Kidney (tissue), 13 donors: ENCODE measurements at regions not wholly inside any gene's neighbourhood (a gene's known extent, or its start where the extent isn't known, plus 50 kb on each side); places are given as distances from the start of the nearest gene placed in this dataset.
"Not testable (repeated sequence)": the region's sequence is repeated elsewhere in the genome, so short reads cannot be mapped to it uniquely, and the experiment has no call there.

ENCODE experiments used
- DNase-seq, 5 donors: peaks; one replicate each; pipeline ENCODE4 v3.0.0-alpha.2; 2013 to 2020
- FAIRE-seq: peaks from 2 replicates; lab custom pipeline; 2012; peaks lifted over from hg19 to GRCh38; lab: Jason Lieb, UNC
- H3K27ac ChIP-seq, 2 donors: one replicate each; pipeline ENCODE4 v1.7.0; 2013; ENCODE audit warnings: low read depth in 2 of 2, low read length in 2 of 2, inconsistent platforms in 1 of 2
- H3K27me3 ChIP-seq: one replicate; pipeline ENCODE4 v1.7.1; 2013; ENCODE audit warnings: low read length, inconsistent platforms; ENCODE audit not compliant: control insufficient read depth, insufficient read depth
- H3K36me3 ChIP-seq, 3 donors: one replicate each; pipeline versions ENCODE4 v1.7.0 to v1.7.1; 2013; ENCODE audit warnings: low read length in 3 of 3, control low read depth in 1 of 3, inconsistent platforms in 1 of 3; ENCODE audit not compliant: insufficient read depth in 3 of 3, control insufficient read depth in 2 of 3
- H3K4me1 ChIP-seq, 3 donors: one replicate each; pipeline versions ENCODE4 v1.7.0 to v1.7.1; 2013; ENCODE audit warnings: low read length in 3 of 3, inconsistent platforms in 1 of 3, low read depth in 1 of 3; ENCODE audit not compliant: control insufficient read depth in 2 of 3, insufficient read depth in 2 of 3
- H3K4me3 ChIP-seq, 3 donors: one replicate each; pipeline versions ENCODE4 v1.7.0 to v1.8.1; 2013; ENCODE audit warnings: low read length in 3 of 3, control low read depth in 1 of 3, inconsistent platforms in 1 of 3
- H3K9ac ChIP-seq, 3 donors: one replicate each; pipeline versions ENCODE4 v1.7.0 to v1.7.1; 2013; ENCODE audit warnings: low read length in 3 of 3, control low read depth in 1 of 3, inconsistent platforms in 1 of 3
- H3K9me3 ChIP-seq, 3 donors: one replicate each; pipeline versions ENCODE4 v1.7.0 to v1.7.1; 2013; ENCODE audit warnings: low read length in 3 of 3, control low read depth in 1 of 3, inconsistent platforms in 1 of 3; ENCODE audit not compliant: control insufficient read depth in 2 of 3, insufficient read depth in 1 of 3
- CTCF ChIP-seq: IDR thresholded peaks from 3 replicates; pipeline ENCODE4 v1.5.1; 2012; ENCODE audit warnings: mild to moderate bottlenecking, moderate library complexity, borderline replicate concordance; ENCODE audit not compliant: insufficient read depth; ENCODE audit errors: extremely low read depth
- intact Hi-C: fragments of 100-400 bp; cut with DNase I; formaldehyde crosslinking; loops from one replicate; pipeline ENCODE4 v1.11.1; 2022
- donor health status: control.
- donor health status: control.
- donor health status: control.
- donor health status: control.
- donor health status: control.
- donor health status: DM: yes; HTN: yes; CAD: no.
- donor health status: Normal renal cell carcinoma (clear cell type).

- H3K27me3 ChIP-seq, H3K9me3 ChIP-seq, H3K27ac ChIP-seq, intact Hi-C loops, FAIRE-seq, H3K4me1 ChIP-seq, H3K4me3 ChIP-seq, H3K9ac ChIP-seq, H3K36me3 ChIP-seq: not testable (repeated sequence)
- peak in 2 of 5 donors; percentile 21 to 41 for DNase-seq
- peak; percentile 40 for TF ChIP-seq CTCF
Measured at GRCh38 chr1:224004552-224005315, 109.2 kb upstream of the FBXO28 start.

GRCh38 chr1:224003896-224004295, 110.0 kb upstream of the FBXO28 start:
- H3K27ac ChIP-seq, H3K9me3 ChIP-seq, H3K4me1 ChIP-seq, intact Hi-C loops, H3K36me3 ChIP-seq, FAIRE-seq, H3K9ac ChIP-seq, DNase-seq, H3K27me3 ChIP-seq, H3K4me3 ChIP-seq: not testable (repeated sequence)

GRCh38 chr1:224001757-224002156, 112.2 kb upstream of the FBXO28 start:
- FAIRE-seq, H3K27me3 ChIP-seq, H3K9ac ChIP-seq, H3K9me3 ChIP-seq, DNase-seq, H3K36me3 ChIP-seq, H3K4me3 ChIP-seq, H3K27ac ChIP-seq, intact Hi-C loops, H3K4me1 ChIP-seq: not testable (repeated sequence)

GRCh38 chr1:223999761-224000160, 114.2 kb upstream of the FBXO28 start:
- H3K4me3 ChIP-seq, H3K9me3 ChIP-seq, intact Hi-C loops, H3K36me3 ChIP-seq, FAIRE-seq, H3K27ac ChIP-seq, H3K9ac ChIP-seq, H3K27me3 ChIP-seq, H3K4me1 ChIP-seq: not testable (repeated sequence)
- peak in 2 of 5 donors; percentile 26 to 68 for DNase-seq

- intact Hi-C loops, H3K27me3 ChIP-seq, FAIRE-seq, H3K4me3 ChIP-seq, H3K9ac ChIP-seq, H3K27ac ChIP-seq, H3K4me1 ChIP-seq, H3K36me3 ChIP-seq, H3K9me3 ChIP-seq, DNase-seq: not testable (repeated sequence)
Measured at GRCh38 chr1:223998676-223999455, 115.0 kb upstream of the FBXO28 start.

DNA sequence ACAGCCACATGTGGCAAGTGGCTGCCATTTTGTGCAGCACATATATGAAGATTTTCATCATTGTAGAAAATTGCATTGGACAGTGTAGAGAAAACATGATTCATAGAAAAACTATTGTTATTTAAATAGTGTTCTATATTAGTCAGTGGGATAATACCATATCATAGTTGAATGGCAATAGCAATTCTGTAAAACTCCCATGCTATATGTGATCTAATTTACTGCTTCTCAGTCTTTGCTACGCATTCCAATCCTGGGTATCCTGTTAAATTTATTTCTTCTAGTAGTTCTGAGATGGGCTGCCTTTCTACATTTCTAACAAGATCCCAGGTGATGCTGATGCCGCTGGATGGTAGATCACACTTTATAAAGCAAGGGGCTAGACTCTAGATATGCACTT, 117.5 kb upstream of the FBXO28 start:
- intact Hi-C loops, FAIRE-seq, H3K36me3 ChIP-seq, H3K4me3 ChIP-seq, H3K9me3 ChIP-seq, H3K4me1 ChIP-seq, H3K9ac ChIP-seq, H3K27ac ChIP-seq, DNase-seq, H3K27me3 ChIP-seq: not testable (repeated sequence)
